Neural cell (in vitro differentiated cells): ENCODE measurements at regions not wholly inside any gene's neighbourhood (a gene's known extent, or its start where the extent isn't known, plus 50 kb on each side); places are given as distances from the start of the nearest gene placed in this dataset.

Source experiments
- H2AFZ ChIP-seq: fragments of 200-600, 300-800 bp; sonication (generic), shearing (Covaris generic); 2 replicates; pipeline ENCODE4 v1.6.0; 2014; ENCODE audit warnings: low read depth, mild to moderate bottlenecking, antibody characterized with exemption, low read length, moderate library complexity
- H3F3A ChIP-seq: fragments of 200-600 bp; shearing (Covaris generic); 2 replicates; pipeline ENCODE4 v1.6.1; 2016; ENCODE audit warnings: mild to moderate bottlenecking, moderate library complexity, mixed read lengths, antibody characterized with exemption, low read length; ENCODE audit not compliant: insufficient read depth, poor library complexity, severe bottlenecking
- H3K27ac ChIP-seq: fragments of 200-600, 300-800 bp; sonication (generic), shearing (Covaris generic); 2 replicates; pipeline ENCODE4 v1.5.1; 2014; ENCODE audit warnings: mild to moderate bottlenecking, low read length, moderate library complexity
- H3K27me3 ChIP-seq: fragments of 300-800, 200-600 bp; sonication (generic), shearing (Covaris generic); 2 replicates; pipeline ENCODE4 v1.6.0; 2014; ENCODE audit warnings: mild to moderate bottlenecking, low read depth, low read length, moderate library complexity; ENCODE audit not compliant: insufficient read depth
- H3K36me3 ChIP-seq: fragments of 300-800, 200-600 bp; sonication (generic), shearing (Covaris generic); 2 replicates; pipeline ENCODE4 v1.5.1; 2014; ENCODE audit warnings: mild to moderate bottlenecking, antibody characterized with exemption, low read length, moderate library complexity; ENCODE audit not compliant: insufficient read depth
- H3K4me2 ChIP-seq: fragments of 300-800, 200-600 bp; sonication (generic), shearing (Covaris generic); 2 replicates; pipeline ENCODE4 v1.6.0; 2014; ENCODE audit warnings: mild to moderate bottlenecking, low read length
- H3K4me3 ChIP-seq: fragments of 300-800, 200-600 bp; sonication (generic), shearing (Covaris generic); 2 replicates; pipeline ENCODE4 v1.5.1; 2014; ENCODE audit warnings: mild to moderate bottlenecking, low read length, moderate library complexity
- H3K79me2 ChIP-seq: fragments of 200-600 bp; shearing (Covaris generic); replicated peaks from 2 replicates; pipeline ENCODE4 v1.6.0; 2014; ENCODE audit warnings: mild to moderate bottlenecking, low read length, moderate library complexity; ENCODE audit not compliant: insufficient read depth
- H3K9ac ChIP-seq: fragments of 300-800, 200-600 bp; sonication (generic), shearing (Covaris generic); 2 replicates; pipeline ENCODE4 v1.6.1; 2016; ENCODE audit warnings: mild to moderate bottlenecking, low read length, mixed read lengths
- H3K9me2 ChIP-seq: fragments of 200-600 bp; shearing (Covaris generic); 2 replicates; pipeline ENCODE4 v1.6.1; 2016; ENCODE audit warnings: mild to moderate bottlenecking, low read length, mixed read lengths; ENCODE audit not compliant: insufficient read depth
- H3K9me3 ChIP-seq: fragments of 200-600, 300-800 bp; sonication (generic), shearing (Covaris generic); 2 replicates; pipeline ENCODE4 v1.6.1; 2016; ENCODE audit warnings: mild to moderate bottlenecking, mixed run types, low read length, moderate library complexity, mixed read lengths
- H4K20me1 ChIP-seq: fragments of 200-600 bp; shearing (Covaris generic); 2 replicates; pipeline ENCODE4 v1.6.1; 2016; ENCODE audit warnings: mild to moderate bottlenecking, mixed run types; ENCODE audit not compliant: insufficient read depth
- CTCF ChIP-seq: fragments of 450-650 bp; IDR thresholded peaks from 2 replicates; pipeline ENCODE4 v1.5.1; 2014; ENCODE audit warnings: antibody characterized with exemption, mild to moderate bottlenecking, moderate library complexity; ENCODE audit not compliant: poor library complexity, severe bottlenecking
- EP300 ChIP-seq: fragments of 450-650 bp; conservative IDR thresholded peaks from 2 replicates; pipeline ENCODE4 v1.6.1; 2014; ENCODE audit warnings: antibody characterized with exemption, mild to moderate bottlenecking, moderate library complexity; ENCODE audit not compliant: poor library complexity, severe bottlenecking
- EZH2 ChIP-seq: fragments of 200-600, 300-800 bp; shearing (Covaris generic), sonication (generic); IDR thresholded peaks from 2 replicates; pipeline ENCODE4 v1.6.1; 2014; ENCODE audit warnings: antibody characterized with exemption, low read length, borderline replicate concordance, mild to moderate bottlenecking; ENCODE audit not compliant: insufficient read depth, poor library complexity, severe bottlenecking
- MXI1 ChIP-seq: fragments of 450-650 bp; conservative IDR thresholded peaks from 2 replicates; pipeline ENCODE4 v1.6.1; 2014; ENCODE audit warnings: antibody characterized with exemption, mild to moderate bottlenecking; ENCODE audit not compliant: poor library complexity, severe bottlenecking
- POLR2AphosphoS5 ChIP-seq: IDR thresholded peaks from 2 replicates; pipeline ENCODE4 v1.6.1; 2012
- RAD21 ChIP-seq: fragments of 450-650 bp; conservative IDR thresholded peaks from 2 replicates; pipeline ENCODE4 v1.6.1; 2014; ENCODE audit warnings: antibody characterized with exemption, mild to moderate bottlenecking, moderate library complexity
- REST ChIP-seq: IDR thresholded peaks from 2 replicates; pipeline ENCODE4 v1.6.1; 2012; ENCODE audit warnings: borderline replicate concordance
- SMC3 ChIP-seq: fragments of 450-650 bp; conservative IDR thresholded peaks from 2 replicates; pipeline ENCODE4 v1.6.1; 2014; ENCODE audit warnings: antibody characterized with exemption, mild to moderate bottlenecking, moderate library complexity; ENCODE audit not compliant: poor library complexity
- TAF1 ChIP-seq: IDR thresholded peaks from 2 replicates; pipeline ENCODE4 v1.6.1; 2012; ENCODE audit warnings: low read depth

GRCh38 chr3:124504332-124505059 is 225.8 kb upstream of the UMPS start:
- Histone ChIP-seq H3K79me2 (no peaks in the 10 kb centered on the region), H3K27me3 (no peaks in the 10 kb centered on the region), H3K4me2 (no peak overlapping the region), H3K9me3 (no peaks in the 10 kb centered on the region), H3F3A (no peaks in the 10 kb centered on the region), H3K9ac (no peak overlapping the region), H3K36me3 (no peaks in the 10 kb centered on the region), H2AFZ (no peak overlapping the region), H3K27ac (no peak overlapping the region), H4K20me1 (no peaks in the 10 kb centered on the region), H3K4me3 (no peak overlapping the region), H3K9me2 (no peaks in the 10 kb centered on the region)
- TF ChIP-seq TAF1: no peak
- no peak for TF ChIP-seq EP300
- TF ChIP-seq POLR2AphosphoS5: no peak
- no peak for TF ChIP-seq RAD21
- TF ChIP-seq CTCF: no peak
- TF ChIP-seq SMC3: no peak
- no peak for TF ChIP-seq MXI1
- TF ChIP-seq REST: no peak
- no peak for TF ChIP-seq EZH2

GRCh38 chr3:124509884-124510283 is 220.4 kb upstream of the UMPS start:
- no peak for TF ChIP-seq POLR2AphosphoS5
- TF ChIP-seq EZH2: no peak
- TF ChIP-seq SMC3: no peak
- no peak for TF ChIP-seq MXI1
- no peak for TF ChIP-seq RAD21
- H3K36me3 ChIP-seq: no peaks in the 10 kb centered on the region
- no peaks in the 10 kb centered on the region for H3F3A ChIP-seq
- no peak overlapping the region for H2AFZ ChIP-seq
- no peak overlapping the region for H3K4me2 ChIP-seq
- no peaks in the 10 kb centered on the region for H3K9me2 ChIP-seq
- H4K20me1 ChIP-seq: no peaks in the 10 kb centered on the region
- no peaks in the 10 kb centered on the region for H3K79me2 ChIP-seq
- H3K27ac ChIP-seq: no peak overlapping the region
- no peaks in the 10 kb centered on the region for H3K27me3 ChIP-seq
- no peaks in the 10 kb centered on the region for H3K9me3 ChIP-seq
- H3K4me3 ChIP-seq: no peak overlapping the region
- no peak overlapping the region for H3K9ac ChIP-seq
